GM19351 (cell line): ENCODE measurements at regions not wholly inside any gene's neighbourhood (a gene's known extent, or its start where the extent isn't known, plus 50 kb on each side); places are given as distances from the start of the nearest gene placed in this dataset.

Source experiments
- ATAC-seq: cut with Tn5 transposase; IDR thresholded peaks from one replicate; pipeline ENCODE4 v1.9.1; 2021; ENCODE audit warnings: mild to moderate bottlenecking, moderate library complexity; ENCODE audit not compliant: unreplicated experiment

DNA sequence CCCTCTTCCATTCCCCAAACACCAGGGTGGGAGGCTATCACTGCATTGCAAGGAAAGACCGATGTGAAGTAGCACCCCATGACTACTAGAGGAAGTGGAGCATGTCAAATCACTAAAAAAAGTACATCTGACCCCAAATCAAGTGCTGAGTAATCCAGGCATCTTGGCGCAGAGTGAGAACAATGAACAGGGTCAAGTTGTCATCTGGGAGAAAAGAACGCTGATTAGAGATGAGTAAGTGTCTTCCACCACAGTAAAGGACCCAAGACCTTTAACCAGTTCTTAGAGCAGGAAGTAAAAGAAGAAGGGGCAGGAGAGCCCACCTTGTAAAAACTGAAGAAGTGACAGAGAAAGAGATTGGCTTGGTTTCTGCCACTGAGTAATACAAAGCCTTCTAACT, 75.0 kb upstream of the RAD23B start:
- no peak for ATAC-seq

DNA sequence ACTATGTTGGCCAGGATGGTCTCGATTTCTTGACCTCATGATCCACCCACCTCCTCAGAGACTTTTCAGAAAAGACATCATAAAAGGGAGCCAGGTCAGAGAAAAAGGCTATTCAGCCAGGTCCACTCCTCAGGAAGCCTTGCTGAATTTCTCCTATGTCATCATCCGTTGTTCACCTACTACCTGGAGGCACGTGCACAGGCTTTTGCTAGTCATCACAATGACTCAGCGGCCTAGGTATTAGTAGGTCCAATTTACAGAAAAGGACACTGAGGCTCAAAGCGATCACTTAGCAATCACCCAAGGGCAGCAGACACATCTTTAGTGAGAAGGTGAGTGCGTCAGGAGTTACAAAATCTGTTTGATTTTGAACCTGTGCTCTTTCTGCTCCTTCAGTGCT, 72.3 kb upstream of the RAD23B start:
- ATAC-seq: no peak

DNA sequence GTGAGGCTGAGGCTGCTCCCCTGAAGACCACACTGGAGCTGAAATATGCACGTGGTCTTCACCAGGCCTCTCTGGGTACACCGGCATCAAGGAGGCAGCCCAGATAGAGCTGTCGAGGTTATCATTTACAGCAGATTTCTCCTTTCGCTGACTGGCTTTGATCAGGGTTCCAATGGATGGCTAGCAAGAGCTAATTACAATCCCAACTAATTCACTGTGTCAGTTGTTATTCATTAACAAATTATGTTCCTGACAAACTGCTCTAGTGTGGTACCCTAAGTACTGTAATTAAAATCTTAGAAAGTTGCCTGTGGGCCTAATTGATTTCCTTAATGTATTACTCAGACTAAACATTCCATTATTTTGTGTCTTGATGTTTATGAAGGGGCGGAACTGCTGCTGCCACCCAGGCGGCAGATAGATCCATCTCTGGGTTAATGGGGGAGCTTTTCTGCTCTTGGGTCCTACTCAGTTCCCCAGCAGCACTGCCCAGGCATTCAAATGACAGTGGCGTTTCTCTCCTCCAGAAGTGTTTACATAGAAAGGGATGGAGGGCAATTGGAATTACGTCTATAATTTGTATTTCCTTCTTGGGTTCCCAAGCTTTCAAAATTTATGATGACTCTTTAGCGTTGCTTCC, 71.7 kb upstream of the RAD23B start:
- ATAC-seq: no peak

DNA sequence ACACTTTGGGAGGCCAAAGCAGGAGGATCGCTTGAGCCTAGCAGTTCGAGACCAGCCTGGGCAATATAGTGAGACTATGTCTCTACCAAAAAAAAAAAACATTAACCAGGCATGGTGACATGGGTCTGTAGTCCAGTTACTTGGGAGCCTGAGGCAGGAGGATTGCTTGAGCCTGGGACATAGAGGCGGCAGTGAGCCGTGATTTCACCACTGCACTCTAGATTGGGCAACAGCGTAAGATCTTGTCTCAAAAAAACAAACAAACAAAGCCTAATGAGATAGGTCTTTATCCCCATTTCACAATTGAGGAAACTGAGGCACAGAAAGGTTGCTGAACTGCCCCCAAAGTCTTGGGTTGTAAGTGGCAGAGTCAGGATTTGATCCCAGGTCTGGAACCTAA, 70.5 kb upstream of the RAD23B start:
- no peak for ATAC-seq

DNA sequence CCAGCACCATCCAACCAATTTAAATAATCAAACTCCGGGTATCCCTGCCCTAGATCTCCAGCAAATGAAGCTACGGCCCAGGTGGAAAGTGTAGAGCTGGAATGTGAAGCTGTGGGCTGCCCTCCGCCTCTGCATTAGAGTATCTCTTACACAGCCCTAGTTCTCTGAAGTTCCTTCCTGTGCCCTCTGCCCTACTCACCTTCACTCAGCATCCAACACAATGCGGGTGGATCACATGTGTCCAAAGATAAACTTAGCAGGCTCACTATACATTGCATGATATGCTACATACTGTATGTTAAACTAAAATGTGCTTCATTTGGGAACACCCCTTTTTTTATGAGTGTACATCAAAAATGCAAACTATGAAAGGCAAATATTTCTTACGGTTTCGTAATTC, 70.0 kb upstream of the RAD23B start:
- peak; percentile 24 for ATAC-seq

DNA sequence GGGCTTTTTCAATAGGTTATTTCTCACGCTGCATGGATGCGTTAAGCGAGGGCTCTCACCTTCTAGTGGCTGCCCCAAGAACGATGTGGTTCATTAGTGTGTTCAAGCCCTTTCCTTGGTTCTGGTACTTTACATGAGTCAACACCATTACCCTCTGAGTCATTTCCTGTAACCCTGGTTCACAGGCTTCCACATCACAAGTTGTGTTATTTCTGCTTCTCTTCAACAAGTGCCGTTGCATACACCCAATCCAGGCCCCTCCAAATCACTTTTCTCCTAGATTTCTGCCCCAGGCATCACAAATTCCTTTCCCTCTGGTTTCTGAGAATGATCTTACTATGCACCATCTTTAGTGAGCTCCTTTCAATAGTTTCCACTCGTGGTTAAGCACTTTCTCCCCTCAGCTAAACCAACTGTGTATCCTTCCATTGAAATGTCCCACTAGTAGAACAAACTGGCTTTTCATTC, 69.5 kb upstream of the RAD23B start:
- peak; percentile 98 for ATAC-seq

DNA sequence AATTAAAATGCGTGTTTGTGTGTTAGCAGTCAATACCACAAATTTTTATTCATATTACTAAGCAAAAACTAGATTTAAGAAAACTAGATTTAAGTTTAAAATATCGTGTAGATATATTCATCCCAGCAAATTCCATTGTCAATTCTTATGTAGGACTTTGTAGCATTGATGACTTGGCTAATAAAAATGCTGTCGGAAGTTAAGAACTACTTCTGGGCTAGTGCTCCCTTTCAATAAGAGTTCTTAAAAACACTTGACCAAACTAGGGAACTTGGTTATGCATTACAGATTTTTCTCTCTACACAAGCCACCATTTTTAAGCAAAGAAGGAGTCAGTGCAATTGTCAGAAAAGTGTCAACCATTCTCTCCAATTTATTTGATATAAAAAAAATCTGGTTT, 68.7 kb upstream of the RAD23B start:
- ATAC-seq: no peak

DNA sequence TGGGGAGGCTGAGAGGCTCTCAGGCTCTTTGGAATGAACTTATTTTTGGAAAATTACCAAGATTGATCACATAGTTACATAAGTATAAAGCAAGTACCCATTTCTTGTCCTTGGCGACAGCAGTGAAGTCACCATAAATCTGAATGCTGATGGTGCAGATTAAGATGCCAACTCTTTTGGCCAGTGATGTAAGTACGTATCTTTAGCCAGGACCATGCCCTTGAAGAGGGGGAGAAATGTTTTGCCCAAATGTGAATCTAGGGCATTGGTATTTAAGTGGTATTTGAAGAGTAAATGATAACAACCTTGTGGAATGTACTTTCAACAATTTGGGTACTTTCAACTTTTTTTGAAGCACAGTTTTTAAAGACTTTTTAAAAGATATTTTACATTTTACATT, 68.2 kb upstream of the RAD23B start:
- ATAC-seq: no peak

DNA sequence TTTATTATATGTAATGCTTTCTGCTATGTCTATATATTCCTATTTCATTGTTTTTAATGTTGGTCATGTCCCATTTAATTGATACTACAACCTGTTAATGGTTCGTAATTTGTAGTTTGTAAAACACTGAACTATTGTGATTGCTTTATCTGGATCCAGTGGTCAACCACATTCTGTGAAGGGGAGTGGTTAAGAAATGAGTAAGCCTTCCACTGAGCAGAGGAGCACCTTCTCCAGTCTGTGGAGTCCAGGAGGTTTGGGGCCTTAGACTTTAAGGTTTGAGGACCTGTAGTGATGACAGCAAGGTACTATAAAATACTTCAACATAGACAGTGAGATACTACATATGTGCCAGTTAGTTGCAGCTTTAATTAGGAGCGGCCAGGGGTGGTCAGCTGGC, 67.7 kb upstream of the RAD23B start:
- ATAC-seq: no peak

DNA sequence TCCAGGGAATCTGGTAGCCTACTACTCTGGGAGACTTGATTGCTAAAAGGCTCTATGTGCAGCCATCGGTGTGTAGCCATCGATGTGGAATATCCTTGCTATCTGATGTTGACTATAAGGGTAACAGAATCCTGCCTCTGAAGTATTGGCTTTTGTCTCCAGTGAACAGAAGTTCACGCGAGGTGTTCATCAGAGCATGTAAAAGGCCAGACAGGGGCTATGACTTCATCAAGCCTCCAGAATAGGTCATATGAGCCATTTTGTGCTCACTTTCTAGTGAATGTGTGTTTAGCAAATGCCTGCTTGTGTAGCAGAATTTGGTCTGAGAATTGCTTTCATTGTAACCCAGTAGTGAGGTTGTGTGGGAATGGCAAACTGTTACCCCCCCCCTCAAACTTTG, 66.8 kb upstream of the RAD23B start:
- ATAC-seq: no peak

DNA sequence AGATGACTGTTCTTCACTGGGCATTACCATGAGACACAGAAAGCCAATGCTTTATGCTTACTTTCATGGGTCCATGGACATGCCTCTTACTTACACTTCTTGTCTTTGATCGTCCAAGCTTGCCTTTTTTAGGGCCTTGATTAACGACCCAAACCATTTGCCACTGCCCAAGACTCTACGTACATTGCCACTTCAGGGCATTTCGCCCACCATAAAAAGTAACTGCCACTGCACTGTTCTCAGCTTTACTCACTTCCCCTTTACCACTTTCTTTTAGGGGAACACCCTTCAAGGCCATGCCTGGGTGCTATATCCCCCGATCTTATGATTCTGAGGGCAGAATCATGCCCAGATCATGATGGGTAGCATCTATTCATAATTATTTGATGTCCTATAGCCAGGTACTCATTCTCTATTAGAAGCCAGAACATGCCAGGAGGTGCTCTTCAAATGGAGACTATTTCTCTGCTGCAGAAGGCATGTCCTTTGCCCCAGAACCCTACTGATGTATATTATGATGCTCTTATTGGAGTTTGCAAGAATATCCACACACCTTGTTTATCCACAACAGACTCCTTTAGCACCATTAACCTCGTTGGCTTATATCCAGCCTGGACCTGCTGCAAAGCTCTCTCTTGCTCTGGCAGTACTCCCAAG, 64.1 kb upstream of the RAD23B start:
- peak; percentile 84 for ATAC-seq

DNA sequence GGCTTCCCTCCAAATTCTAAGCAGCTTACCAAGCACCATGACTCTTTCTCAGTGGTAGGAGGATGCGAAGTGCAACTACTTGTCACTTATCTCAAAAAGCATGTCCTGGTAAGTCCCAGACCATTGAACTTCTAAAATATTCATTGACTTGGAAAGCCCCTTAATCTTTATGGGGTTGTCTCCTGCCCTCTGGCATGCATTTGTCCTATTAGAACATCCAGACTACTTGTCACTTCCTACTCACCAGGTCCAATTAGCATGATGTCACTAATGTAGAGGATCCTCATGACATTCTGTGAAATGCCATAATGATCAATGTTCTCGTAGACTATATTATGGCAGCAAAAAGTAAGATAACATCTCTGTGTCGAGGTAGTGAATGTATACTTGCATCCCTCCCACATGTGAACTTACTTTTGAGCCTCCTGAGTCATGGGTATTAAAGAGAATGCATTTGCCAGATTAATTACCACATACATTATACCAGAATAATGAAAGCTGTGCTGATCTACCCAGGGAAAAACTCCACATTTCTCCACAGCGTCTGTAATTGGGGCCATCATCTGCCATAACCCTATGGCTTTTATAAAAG, 63.5 kb upstream of the RAD23B start:
- ATAC-seq: peak; percentile 29

DNA sequence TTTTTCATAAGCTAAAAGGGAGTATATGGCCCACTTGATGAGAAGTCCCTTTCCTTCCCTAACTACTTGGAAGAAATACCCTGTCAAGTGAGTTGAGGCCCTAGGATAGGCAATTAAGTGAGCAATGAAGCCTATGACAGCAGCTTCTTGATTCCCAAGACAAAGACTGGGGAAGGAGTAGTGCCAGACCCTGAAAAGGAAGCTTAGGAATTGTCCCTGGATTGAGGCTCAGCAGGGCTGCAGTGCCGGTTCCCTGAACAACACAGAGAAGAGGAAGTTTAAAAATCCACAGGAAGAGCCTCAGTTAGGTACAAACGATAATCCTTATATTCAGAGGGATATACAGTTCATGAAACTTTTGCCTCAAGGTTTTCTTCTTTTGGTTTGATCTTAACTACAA, 61.8 kb upstream of the RAD23B start:
- ATAC-seq: no peak

DNA sequence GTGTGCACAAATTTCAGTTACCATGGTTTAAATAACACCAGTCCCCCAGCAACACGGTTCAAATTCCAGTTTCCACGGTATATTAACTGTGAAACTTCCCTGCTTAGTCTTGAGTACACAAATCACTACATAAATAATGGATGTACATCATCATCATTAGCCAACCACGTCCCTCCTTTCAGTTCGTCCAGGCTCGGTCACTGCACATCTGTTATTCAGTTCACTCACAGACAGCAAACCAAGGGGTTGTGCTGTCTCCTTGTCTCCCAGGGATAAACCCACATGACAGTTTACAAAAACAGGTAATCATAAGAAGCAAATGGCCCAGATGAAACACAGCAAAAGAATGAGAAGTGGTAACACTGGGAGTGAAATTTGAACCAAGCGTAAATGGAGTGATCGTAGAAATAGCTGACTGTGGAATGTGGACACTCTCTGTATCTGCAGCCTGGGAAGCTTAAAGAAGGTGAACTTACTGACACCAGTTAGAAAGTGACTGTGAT, 61.0 kb upstream of the RAD23B start:
- no peak for ATAC-seq

DNA sequence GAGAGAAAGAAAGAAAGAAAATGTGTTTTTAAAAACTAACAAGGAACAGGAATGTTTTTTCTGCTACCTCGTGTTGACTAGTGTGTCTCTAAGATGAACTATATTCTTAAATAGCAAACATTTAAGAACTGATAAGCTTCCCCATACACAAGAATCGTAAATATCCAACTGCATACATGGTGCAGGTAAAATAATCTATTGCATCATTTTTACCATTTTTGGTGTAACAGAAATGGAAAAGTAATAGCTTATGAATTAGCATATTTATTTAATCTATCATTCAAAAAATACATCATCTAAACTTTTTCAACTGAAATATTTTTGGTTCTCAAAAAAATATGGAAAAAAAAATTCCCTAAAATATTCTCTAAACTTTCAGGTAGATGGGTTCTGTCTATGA, 59.7 kb upstream of the RAD23B start:
- ATAC-seq: no peak

DNA sequence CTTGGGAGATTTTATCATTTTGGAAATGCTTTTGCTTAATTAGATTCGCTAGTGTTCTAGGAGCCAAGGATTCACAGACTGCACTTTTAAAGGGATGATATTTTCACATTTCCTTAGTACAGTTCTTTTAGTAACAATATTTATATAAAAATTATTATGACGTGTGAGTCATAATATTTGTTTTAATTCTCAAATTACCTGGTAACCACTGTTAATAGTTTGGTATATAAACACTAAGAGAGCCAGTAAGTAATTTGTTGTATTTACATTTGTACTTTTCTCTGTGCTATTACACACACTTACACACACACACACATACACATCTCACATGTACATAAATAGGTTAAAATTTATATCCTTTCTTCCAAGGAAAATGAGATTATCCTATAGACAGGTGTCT, 58.8 kb upstream of the RAD23B start:
- ATAC-seq: no peak

DNA sequence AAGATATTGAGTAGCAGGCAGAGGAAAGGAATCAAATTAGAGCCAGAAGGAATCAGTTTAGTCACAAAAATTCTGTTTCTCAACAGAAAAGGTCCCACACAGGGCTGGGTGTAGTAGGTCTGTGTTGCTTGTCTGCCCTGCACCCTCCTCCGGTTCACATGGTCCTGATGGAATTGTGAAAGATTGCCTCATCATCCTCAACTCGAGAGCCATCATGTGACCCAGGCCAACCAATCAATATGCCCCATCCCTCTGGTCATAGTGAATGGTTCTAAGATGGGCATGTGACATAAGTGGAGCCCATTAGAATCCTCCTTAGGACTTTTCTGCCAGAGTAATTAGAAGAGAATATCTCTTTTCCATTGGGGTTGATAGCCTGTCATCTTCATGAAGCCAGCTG, 56.7 kb upstream of the RAD23B start:
- no peak for ATAC-seq

DNA sequence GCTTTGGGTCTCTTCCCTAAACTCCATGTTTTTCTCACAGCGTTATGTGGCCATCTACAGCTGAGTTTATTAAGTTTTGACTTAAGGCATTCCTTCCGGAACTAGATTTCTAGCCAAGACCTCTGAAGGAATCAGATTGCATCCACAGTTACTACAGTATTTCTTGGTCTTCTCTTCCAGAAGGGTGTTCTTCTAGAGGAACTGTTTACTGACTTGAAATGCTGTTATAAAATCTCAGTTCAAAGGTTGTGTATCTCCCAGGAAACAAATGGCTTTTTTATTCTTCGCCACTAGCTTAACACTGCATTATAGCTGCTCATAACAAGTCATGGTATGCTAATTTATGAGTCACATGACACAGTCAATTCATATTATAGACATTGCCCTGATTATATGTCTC, 55.3 kb upstream of the RAD23B start:
- ATAC-seq: no peak

DNA sequence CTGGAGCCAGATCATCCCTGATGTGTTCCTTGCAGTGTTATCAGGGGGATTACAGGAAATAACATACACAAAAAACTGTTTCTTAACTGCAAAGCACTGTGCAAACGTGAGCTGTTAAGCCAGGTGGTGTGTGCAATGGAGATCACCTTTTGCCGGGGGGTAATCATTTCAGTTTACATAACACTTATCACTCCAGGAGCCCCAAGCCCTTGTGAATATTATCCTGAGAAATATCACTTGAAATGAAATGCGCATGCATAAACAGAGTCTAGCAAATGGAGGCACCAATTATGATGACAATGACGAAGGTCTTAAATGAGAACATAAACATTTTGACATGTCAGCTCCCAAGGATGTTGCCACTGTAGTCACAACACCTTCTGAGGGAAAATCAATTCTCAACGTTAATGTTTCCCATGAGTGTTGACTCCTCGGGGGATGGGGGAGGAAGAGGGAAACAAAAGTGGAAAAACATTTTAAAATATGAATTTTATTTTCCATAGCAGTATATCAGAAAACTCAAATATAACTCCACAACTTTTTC, 54.5 kb upstream of the RAD23B start:
- no peak for ATAC-seq

DNA sequence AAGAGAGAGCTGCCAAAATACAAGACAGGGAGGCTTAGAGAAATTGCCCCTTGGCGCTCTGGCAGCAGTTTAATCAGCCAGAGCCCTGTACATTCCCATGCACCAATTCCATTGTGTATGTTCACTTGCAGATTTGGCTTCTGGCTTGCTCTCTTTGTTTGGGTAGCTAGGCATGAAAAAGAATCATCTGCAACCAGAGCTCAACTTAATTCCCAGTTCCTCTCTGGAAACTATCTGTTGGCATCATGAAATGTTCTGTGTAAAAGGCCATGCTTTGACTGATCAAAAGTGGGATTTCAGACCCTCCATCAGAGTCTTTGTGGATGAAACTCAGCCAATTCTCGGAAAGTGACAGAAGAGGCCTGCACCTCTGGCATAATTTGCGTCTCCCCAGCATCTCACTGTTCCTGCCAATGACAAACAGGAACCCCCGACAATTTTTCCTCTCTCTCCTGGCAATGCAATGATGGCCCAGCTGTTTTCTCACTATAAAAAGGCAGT, 53.8 kb upstream of the RAD23B start:
- ATAC-seq: no peak
